OCI-LY3 (cell line): ENCODE measurements at regions not wholly inside any gene's neighbourhood (a gene's known extent, or its start where the extent isn't known, plus 50 kb on each side); places are given as distances from the start of the nearest gene placed in this dataset.

Source experiments
- CTCF ChIP-seq: fragments of 200-600, 300-600 bp; sonication (generic); IDR thresholded peaks from 2 replicates; pipeline ENCODE4 v1.5.1; 2014; ENCODE audit warnings: antibody characterized with exemption, low read length, low read depth
- EZH2phosphoT487 ChIP-seq: fragments of 200-600 bp; shearing (Covaris generic); IDR thresholded peaks from 2 replicates; pipeline ENCODE4 v1.6.1; 2018; ENCODE audit warnings: antibody characterized with exemption, mixed run types, low read depth

- TF ChIP-seq CTCF (no peak), EZH2phosphoT487 (no peak)
Measured at GRCh38 chr13:80560609-80561008, 219.7 kb upstream of the SPRY2 start.
